ENCODE measurements at regions not wholly inside any gene's neighbourhood (a gene's known extent, or its start where the extent isn't known, plus 50 kb on each side); places are given as distances from the start of the nearest gene placed in this dataset.

DNA sequence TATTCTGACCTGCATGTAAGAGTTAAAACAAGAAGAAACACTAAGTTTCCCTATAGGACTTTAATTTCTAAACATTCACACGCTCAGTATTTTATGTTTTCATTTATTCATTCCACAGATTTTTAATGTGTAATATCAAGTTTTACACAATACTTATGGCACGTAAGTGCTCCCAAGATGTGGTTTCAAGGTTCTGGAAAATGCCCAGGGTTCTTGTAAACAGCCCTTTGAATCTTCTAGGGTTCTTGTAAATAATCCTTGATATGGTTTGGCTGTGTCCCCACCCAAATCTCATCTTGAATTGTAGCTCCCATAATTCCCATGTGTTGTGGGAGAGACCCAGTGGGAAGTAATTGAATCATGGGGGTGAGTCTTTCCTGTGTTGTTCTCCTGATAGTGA is 383.0 kb downstream of the TXNL1 start:
- TF ChIP-seq ZFP30 (CRISPR knock-in tag; IDR thresholded peaks at IDR 0.05) = no peak
- TF ChIP-seq ZFP3 (CRISPR knock-in tag; IDR thresholded peaks at IDR 0.05) = no peak
- no peak for TF ChIP-seq BACH2 (CRISPR knock-in tag; IDR thresholded peaks at IDR 0.05; ENCODE audit: borderline replicate concordance)
- no peak for TF ChIP-seq PPARA (CRISPR knock-in tag; IDR thresholded peaks at IDR 0.05; ENCODE audit: borderline replicate concordance)
- TF ChIP-seq, protein P1, sequence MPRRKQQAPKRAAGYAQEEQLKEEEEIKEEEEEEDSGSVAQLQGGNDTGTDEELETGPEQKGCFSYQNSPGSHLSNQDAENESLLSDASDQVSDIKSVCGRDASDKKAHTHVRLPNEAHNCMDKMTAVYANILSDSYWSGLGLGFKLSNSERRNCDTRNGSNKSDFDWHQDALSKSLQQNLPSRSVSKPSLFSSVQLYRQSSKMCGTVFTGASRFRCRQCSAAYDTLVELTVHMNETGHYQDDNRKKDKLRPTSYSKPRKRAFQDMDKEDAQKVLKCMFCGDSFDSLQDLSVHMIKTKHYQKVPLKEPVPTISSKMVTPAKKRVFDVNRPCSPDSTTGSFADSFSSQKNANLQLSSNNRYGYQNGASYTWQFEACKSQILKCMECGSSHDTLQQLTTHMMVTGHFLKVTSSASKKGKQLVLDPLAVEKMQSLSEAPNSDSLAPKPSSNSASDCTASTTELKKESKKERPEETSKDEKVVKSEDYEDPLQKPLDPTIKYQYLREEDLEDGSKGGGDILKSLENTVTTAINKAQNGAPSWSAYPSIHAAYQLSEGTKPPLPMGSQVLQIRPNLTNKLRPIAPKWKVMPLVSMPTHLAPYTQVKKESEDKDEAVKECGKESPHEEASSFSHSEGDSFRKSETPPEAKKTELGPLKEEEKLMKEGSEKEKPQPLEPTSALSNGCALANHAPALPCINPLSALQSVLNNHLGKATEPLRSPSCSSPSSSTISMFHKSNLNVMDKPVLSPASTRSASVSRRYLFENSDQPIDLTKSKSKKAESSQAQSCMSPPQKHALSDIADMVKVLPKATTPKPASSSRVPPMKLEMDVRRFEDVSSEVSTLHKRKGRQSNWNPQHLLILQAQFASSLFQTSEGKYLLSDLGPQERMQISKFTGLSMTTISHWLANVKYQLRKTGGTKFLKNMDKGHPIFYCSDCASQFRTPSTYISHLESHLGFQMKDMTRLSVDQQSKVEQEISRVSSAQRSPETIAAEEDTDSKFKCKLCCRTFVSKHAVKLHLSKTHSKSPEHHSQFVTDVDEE (CRISPR knock-in tag; IDR thresholded peaks at IDR 0.05) = no peak
- no peak for TF ChIP-seq RARB (CRISPR knock-in tag; IDR thresholded peaks at IDR 0.05)
- TF ChIP-seq, protein P2, sequence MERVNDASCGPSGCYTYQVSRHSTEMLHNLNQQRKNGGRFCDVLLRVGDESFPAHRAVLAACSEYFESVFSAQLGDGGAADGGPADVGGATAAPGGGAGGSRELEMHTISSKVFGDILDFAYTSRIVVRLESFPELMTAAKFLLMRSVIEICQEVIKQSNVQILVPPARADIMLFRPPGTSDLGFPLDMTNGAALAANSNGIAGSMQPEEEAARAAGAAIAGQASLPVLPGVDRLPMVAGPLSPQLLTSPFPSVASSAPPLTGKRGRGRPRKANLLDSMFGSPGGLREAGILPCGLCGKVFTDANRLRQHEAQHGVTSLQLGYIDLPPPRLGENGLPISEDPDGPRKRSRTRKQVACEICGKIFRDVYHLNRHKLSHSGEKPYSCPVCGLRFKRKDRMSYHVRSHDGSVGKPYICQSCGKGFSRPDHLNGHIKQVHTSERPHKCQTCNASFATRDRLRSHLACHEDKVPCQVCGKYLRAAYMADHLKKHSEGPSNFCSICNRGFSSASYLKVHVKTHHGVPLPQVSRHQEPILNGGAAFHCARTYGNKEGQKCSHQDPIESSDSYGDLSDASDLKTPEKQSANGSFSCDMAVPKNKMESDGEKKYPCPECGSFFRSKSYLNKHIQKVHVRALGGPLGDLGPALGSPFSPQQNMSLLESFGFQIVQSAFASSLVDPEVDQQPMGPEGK (CRISPR knock-in tag; IDR thresholded peaks at IDR 0.05; ENCODE audit: borderline replicate concordance) = no peak
- no peak for TF ChIP-seq GLIS3 (CRISPR knock-in tag; IDR thresholded peaks at IDR 0.05)
- TF ChIP-seq TOX (CRISPR knock-in tag; IDR thresholded peaks at IDR 0.05; ENCODE audit: borderline replicate concordance) = no peak
- no peak for TF ChIP-seq ZNF565 (CRISPR knock-in tag; conservative IDR thresholded peaks at IDR 0.05; ENCODE audit: low read depth)
- no peak for TF ChIP-seq ESRRG (CRISPR knock-in tag; IDR thresholded peaks at IDR 0.05)
- TF ChIP-seq OSR1 (CRISPR knock-in tag; IDR thresholded peaks at IDR 0.05) = no peak
- no peak for TF ChIP-seq ARNTL (CRISPR knock-in tag; IDR thresholded peaks at IDR 0.05; ENCODE audit: borderline replicate concordance, low read depth)
- TF ChIP-seq ZNF70 (CRISPR knock-in tag; IDR thresholded peaks at IDR 0.05) = no peak

All from SK-N-SH treated with all-trans-retinoic acid at 6 μM for 48 hours (cell line).